ENCODE measurements at regions not wholly inside any gene's neighbourhood (a gene's known extent, or its start where the extent isn't known, plus 50 kb on each side); places are given as distances from the start of the nearest gene placed in this dataset.

- H3K4me3 ChIP-seq (ENCODE audit: low read length), result no peak overlapping the region
- H3K9me3 ChIP-seq (ENCODE audit: control insufficient read depth, low read length), result no peaks in the 10 kb centered on the region
- H3K9ac ChIP-seq (ENCODE audit: low read length), result no peak overlapping the region
- no peaks in the 10 kb centered on the region for H3K4me1 ChIP-seq (ENCODE audit: control insufficient read depth, insufficient read depth, low read length)
- no peaks in the 10 kb centered on the region for H3K27me3 ChIP-seq (ENCODE audit: control insufficient read depth, insufficient read depth, low read length)
- no peaks in the 10 kb centered on the region for H3K36me3 ChIP-seq (ENCODE audit: control insufficient read depth, insufficient read depth, low read length)
Measured at GRCh38 chr11:80758787-80759186, 1318.0 kb upstream of the TENM4 start.

DNA sequence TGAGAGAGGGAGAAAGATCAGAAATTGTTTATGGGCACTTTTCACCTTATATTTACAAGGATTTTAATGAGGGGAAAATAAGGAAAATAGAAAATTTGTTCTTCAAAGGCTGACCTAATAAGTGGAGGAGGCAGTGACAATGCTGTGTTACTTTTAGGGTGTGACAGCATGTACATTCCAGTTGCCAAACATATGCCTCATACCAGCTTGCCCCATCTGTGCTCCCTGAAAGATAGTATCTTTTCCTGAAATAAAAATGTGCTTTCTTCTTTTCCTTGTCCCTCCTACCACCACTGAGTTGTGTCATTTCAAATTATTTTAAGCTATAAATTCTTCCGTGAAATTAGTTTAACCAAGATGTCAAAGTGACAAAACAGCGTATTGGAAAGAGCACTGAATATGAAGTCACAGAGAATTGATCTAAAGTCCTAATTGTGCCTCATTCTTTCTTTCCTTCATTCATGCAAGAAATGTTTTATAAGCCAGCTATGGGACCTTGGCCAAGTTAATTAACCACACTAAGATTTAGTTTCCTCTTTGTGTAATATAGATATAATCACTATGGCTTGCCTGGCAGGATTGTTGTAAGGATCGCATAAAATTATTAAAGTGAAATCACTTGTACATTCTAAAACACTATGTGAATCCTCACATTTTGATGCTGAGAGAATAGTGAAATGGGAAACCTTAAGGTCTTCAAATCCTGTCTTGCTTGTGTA is 1307.5 kb upstream of the TENM4 start:
- Histone ChIP-seq H3K4me1 (ENCODE audit: control insufficient read depth, insufficient read depth, low read length) (no peaks in the 10 kb centered on the region), H3K4me3 (ENCODE audit: low read length) (no peak overlapping the region), H3K9ac (ENCODE audit: low read length) (no peak overlapping the region), H3K36me3 (ENCODE audit: control insufficient read depth, insufficient read depth, low read length) (no peaks in the 10 kb centered on the region), H3K9me3 (ENCODE audit: control insufficient read depth, low read length) (no peaks in the 10 kb centered on the region), H3K27me3 (ENCODE audit: control insufficient read depth, insufficient read depth, low read length) (no peaks in the 10 kb centered on the region)

GRCh38 chr11:80746300-80746699 is 1305.5 kb upstream of the TENM4 start:
- no peak overlapping the region for H3K4me3 ChIP-seq (ENCODE audit: low read length)
- H3K9ac ChIP-seq (ENCODE audit: low read length), result no peak overlapping the region
- no peaks in the 10 kb centered on the region for H3K27me3 ChIP-seq (ENCODE audit: control insufficient read depth, insufficient read depth, low read length)
- no peaks in the 10 kb centered on the region for H3K9me3 ChIP-seq (ENCODE audit: control insufficient read depth, low read length)
- H3K36me3 ChIP-seq (ENCODE audit: control insufficient read depth, insufficient read depth, low read length), result no peaks in the 10 kb centered on the region
- H3K4me1 ChIP-seq (ENCODE audit: control insufficient read depth, insufficient read depth, low read length), result no peaks in the 10 kb centered on the region

DNA sequence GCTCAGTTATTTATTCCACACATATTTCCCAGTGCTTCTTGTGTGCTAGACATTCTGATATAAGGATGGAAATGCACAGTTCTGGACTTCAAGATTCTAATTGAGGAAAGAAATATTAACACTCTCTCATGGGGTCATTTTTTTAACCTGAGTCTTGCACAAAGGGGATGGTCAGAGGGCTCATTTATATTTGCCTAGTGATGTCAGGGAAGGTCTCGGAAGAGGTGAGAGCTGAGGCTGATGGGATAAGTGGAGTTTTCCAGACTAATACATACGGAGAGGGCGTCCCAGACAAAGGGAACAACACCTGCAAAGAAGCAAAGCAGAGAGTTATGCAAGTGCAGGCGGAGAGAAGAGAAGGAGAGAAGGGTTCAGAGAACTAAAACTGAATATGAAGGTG is 1304.6 kb upstream of the TENM4 start:
- Histone ChIP-seq H3K36me3 (ENCODE audit: control insufficient read depth, insufficient read depth, low read length) (no peaks in the 10 kb centered on the region), H3K9ac (ENCODE audit: low read length) (no peak overlapping the region), H3K4me1 (ENCODE audit: control insufficient read depth, insufficient read depth, low read length) (no peaks in the 10 kb centered on the region), H3K4me3 (ENCODE audit: low read length) (no peak overlapping the region), H3K27me3 (ENCODE audit: control insufficient read depth, insufficient read depth, low read length) (no peaks in the 10 kb centered on the region), H3K9me3 (ENCODE audit: control insufficient read depth, low read length) (no peaks in the 10 kb centered on the region)

GRCh38 chr11:80733790-80734189 is 1293.0 kb upstream of the TENM4 start:
- no peaks in the 10 kb centered on the region for H3K4me1 ChIP-seq (ENCODE audit: control insufficient read depth, insufficient read depth, low read length)
- H3K27me3 ChIP-seq (ENCODE audit: control insufficient read depth, insufficient read depth, low read length), result no peaks in the 10 kb centered on the region
- no peak overlapping the region for H3K4me3 ChIP-seq (ENCODE audit: low read length)
- H3K36me3 ChIP-seq (ENCODE audit: control insufficient read depth, insufficient read depth, low read length), result no peaks in the 10 kb centered on the region
- H3K9ac ChIP-seq (ENCODE audit: low read length), result no peak overlapping the region
- no peaks in the 10 kb centered on the region for H3K9me3 ChIP-seq (ENCODE audit: control insufficient read depth, low read length)

DNA sequence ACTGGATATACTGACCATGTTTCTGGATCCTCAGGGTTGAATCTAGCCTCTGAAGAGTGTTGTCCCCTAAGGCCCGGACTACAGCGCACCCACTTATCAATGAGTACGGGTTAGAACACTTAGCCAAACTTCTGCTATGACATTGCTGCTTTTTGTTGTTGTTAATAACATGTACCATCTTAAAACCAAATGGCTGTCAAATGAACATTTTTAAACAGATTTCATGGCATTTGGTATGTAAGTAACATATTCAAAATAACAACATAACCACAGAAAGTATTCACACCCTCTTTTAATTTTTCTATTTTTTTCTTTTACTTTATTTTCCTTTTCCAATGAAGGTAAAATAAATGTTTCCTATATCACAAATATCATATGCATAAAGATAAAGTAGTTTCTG is 1292.5 kb upstream of the TENM4 start:
- H3K4me3 ChIP-seq (ENCODE audit: low read length), result no peak overlapping the region
- no peak overlapping the region for H3K9ac ChIP-seq (ENCODE audit: low read length)
- H3K36me3 ChIP-seq (ENCODE audit: control insufficient read depth, insufficient read depth, low read length), result no peaks in the 10 kb centered on the region
- no peaks in the 10 kb centered on the region for H3K9me3 ChIP-seq (ENCODE audit: control insufficient read depth, low read length)
- H3K4me1 ChIP-seq (ENCODE audit: control insufficient read depth, insufficient read depth, low read length), result no peaks in the 10 kb centered on the region
- H3K27me3 ChIP-seq (ENCODE audit: control insufficient read depth, insufficient read depth, low read length), result no peaks in the 10 kb centered on the region

- no peaks in the 10 kb centered on the region for H3K4me1 ChIP-seq (ENCODE audit: control insufficient read depth, insufficient read depth, low read length)
- no peaks in the 10 kb centered on the region for H3K9me3 ChIP-seq (ENCODE audit: control insufficient read depth, low read length)
Measured at GRCh38 chr11:80727315-80727714, 1286.5 kb upstream of the TENM4 start.

GRCh38 chr11:80726236-80726635 is 1285.4 kb upstream of the TENM4 start:
- no peaks in the 10 kb centered on the region for H3K9me3 ChIP-seq (ENCODE audit: control insufficient read depth, low read length)
- H3K4me3 ChIP-seq (ENCODE audit: low read length), result no peak overlapping the region
- H3K9ac ChIP-seq (ENCODE audit: low read length), result no peak overlapping the region
- no peaks in the 10 kb centered on the region for H3K4me1 ChIP-seq (ENCODE audit: control insufficient read depth, insufficient read depth, low read length)
- H3K36me3 ChIP-seq (ENCODE audit: control insufficient read depth, insufficient read depth, low read length), result no peaks in the 10 kb centered on the region
- H3K27me3 ChIP-seq (ENCODE audit: control insufficient read depth, insufficient read depth, low read length), result no peaks in the 10 kb centered on the region

More at GRCh38 chr11:80727315-80727714, 1286.5 kb upstream of the TENM4 start:
- no peak overlapping the region for H3K4me3 ChIP-seq (ENCODE audit: low read length)
- H3K36me3 ChIP-seq (ENCODE audit: control insufficient read depth, insufficient read depth, low read length), result no peaks in the 10 kb centered on the region
- no peak overlapping the region for H3K9ac ChIP-seq (ENCODE audit: low read length)
- no peaks in the 10 kb centered on the region for H3K27me3 ChIP-seq (ENCODE audit: control insufficient read depth, insufficient read depth, low read length)

GRCh38 chr11:80724366-80724765 is 1283.5 kb upstream of the TENM4 start:
- H3K4me1 ChIP-seq (ENCODE audit: control insufficient read depth, insufficient read depth, low read length), result no peaks in the 10 kb centered on the region
- no peak overlapping the region for H3K4me3 ChIP-seq (ENCODE audit: low read length)
- no peaks in the 10 kb centered on the region for H3K27me3 ChIP-seq (ENCODE audit: control insufficient read depth, insufficient read depth, low read length)
- H3K9me3 ChIP-seq (ENCODE audit: control insufficient read depth, low read length), result no peaks in the 10 kb centered on the region
- no peak overlapping the region for H3K9ac ChIP-seq (ENCODE audit: low read length)
- no peaks in the 10 kb centered on the region for H3K36me3 ChIP-seq (ENCODE audit: control insufficient read depth, insufficient read depth, low read length)

DNA sequence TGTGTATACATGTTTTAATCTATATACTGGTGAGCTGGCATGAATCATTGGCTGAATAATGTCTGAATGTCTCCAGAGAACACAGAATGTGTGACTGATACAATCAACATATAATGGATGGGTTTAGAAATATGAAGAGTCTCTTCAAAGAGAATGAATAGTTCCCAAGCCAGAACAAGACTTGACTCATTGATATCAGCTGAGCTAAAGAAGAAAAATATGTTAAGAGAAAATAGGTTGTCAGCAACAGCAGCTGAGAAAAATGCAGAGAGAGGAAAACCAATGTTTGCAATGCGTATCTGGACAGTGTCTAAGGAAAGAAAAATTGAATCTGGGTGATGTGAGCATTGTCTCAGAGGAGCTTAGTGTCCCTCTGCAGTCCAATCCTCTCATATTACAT is 1281.8 kb upstream of the TENM4 start:
- H3K4me3 ChIP-seq (ENCODE audit: low read length), result no peak overlapping the region
- no peaks in the 10 kb centered on the region for H3K9me3 ChIP-seq (ENCODE audit: control insufficient read depth, low read length)
- no peak overlapping the region for H3K9ac ChIP-seq (ENCODE audit: low read length)
- H3K4me1 ChIP-seq (ENCODE audit: control insufficient read depth, insufficient read depth, low read length), result no peaks in the 10 kb centered on the region
- H3K36me3 ChIP-seq (ENCODE audit: control insufficient read depth, insufficient read depth, low read length), result no peaks in the 10 kb centered on the region
- no peaks in the 10 kb centered on the region for H3K27me3 ChIP-seq (ENCODE audit: control insufficient read depth, insufficient read depth, low read length)

DNA sequence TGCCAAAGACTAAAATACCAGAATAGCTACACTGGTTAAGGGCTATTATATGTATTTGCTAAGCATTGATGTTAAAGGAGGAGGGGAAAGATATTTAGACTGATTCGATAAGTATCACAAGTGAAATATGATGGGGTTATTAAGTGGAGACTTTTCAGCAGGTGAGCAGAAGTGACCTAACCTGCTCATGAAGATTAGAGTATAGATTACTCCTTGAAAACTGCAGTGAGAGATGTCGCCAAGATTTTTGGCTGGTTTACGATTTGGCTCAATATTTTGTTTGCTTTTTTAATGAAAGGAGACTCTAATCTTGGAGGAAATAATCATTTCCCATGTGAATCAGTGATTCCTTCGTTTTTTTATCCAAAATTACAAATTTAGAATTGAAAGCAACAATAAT is 1279.5 kb upstream of the TENM4 start:
- H3K9ac ChIP-seq (ENCODE audit: low read length), result no peak overlapping the region
- H3K4me3 ChIP-seq (ENCODE audit: low read length), result no peak overlapping the region
- no peaks in the 10 kb centered on the region for H3K27me3 ChIP-seq (ENCODE audit: control insufficient read depth, insufficient read depth, low read length)
- no peaks in the 10 kb centered on the region for H3K4me1 ChIP-seq (ENCODE audit: control insufficient read depth, insufficient read depth, low read length)
- no peaks in the 10 kb centered on the region for H3K36me3 ChIP-seq (ENCODE audit: control insufficient read depth, insufficient read depth, low read length)
- no peaks in the 10 kb centered on the region for H3K9me3 ChIP-seq (ENCODE audit: control insufficient read depth, low read length)

- Histone ChIP-seq H3K9ac (ENCODE audit: low read length) (no peak overlapping the region), H3K4me1 (ENCODE audit: control insufficient read depth, insufficient read depth, low read length) (no peaks in the 10 kb centered on the region), H3K27me3 (ENCODE audit: control insufficient read depth, insufficient read depth, low read length) (no peaks in the 10 kb centered on the region), H3K4me3 (ENCODE audit: low read length) (no peak overlapping the region), H3K9me3 (ENCODE audit: control insufficient read depth, low read length) (no peaks in the 10 kb centered on the region), H3K36me3 (ENCODE audit: control insufficient read depth, insufficient read depth, low read length) (no peaks in the 10 kb centered on the region)
Measured at GRCh38 chr11:80719292-80719646, 1278.4 kb upstream of the TENM4 start.
